Type B pancreatic cell (in vitro differentiated cells): ENCODE measurements at regions not wholly inside any gene's neighbourhood (a gene's known extent, or its start where the extent isn't known, plus 50 kb on each side); places are given as distances from the start of the nearest gene placed in this dataset.

ENCODE experiments used
- DNase-seq: peaks from one replicate; pipeline ENCODE4 v3.0.0; 2021; ENCODE audit warnings: mixed read lengths; ENCODE audit not compliant: unreplicated experiment; ENCODE audit errors: extremely low spot score
- H3K27ac Mint-ChIP-seq: 2 replicates; pipeline ENCODE4 v1.8.0; 2021; ENCODE audit warnings: mild to moderate bottlenecking, mixed read lengths
- H3K27me3 Mint-ChIP-seq: 2 replicates; pipeline ENCODE4 v1.8.0; 2021; ENCODE audit warnings: mixed read lengths
- H3K36me3 Mint-ChIP-seq: 2 replicates; pipeline ENCODE4 v1.8.0; 2021; ENCODE audit warnings: mixed read lengths
- H3K4me1 Mint-ChIP-seq: one replicate; pipeline ENCODE4 v1.8.0; 2021; ENCODE audit warnings: mixed read lengths; ENCODE audit not compliant: unreplicated experiment
- H3K4me3 Mint-ChIP-seq: 2 replicates; pipeline ENCODE4 v1.8.0; 2021; ENCODE audit warnings: mild to moderate bottlenecking, mixed read lengths
- H3K9me3 Mint-ChIP-seq: 2 replicates; pipeline ENCODE4 v1.8.0; 2021; ENCODE audit warnings: mixed read lengths
- CTCF ChIP-seq: fragments of 200-600 bp; sonication (generic); conservative IDR thresholded peaks from 2 replicates; pipeline ENCODE4 v1.5.0; 2021; ENCODE audit warnings: antibody characterized with exemption, mild to moderate bottlenecking

- no peak overlapping the region for H3K4me3 Mint-ChIP-seq
- peaks cover 4% of the 10 kb centered on the region for H3K4me1 Mint-ChIP-seq
- TF ChIP-seq CTCF: no peak
- H3K27ac Mint-ChIP-seq: no peak overlapping the region
- DNase-seq: no peak
- H3K9me3 Mint-ChIP-seq: no peaks in the 10 kb centered on the region
- H3K36me3 Mint-ChIP-seq: no peaks in the 10 kb centered on the region
- no peaks in the 10 kb centered on the region for H3K27me3 Mint-ChIP-seq
Observed at GRCh38 chr16:62661435-62661834, 625.2 kb upstream of the CDH8 start.

DNA sequence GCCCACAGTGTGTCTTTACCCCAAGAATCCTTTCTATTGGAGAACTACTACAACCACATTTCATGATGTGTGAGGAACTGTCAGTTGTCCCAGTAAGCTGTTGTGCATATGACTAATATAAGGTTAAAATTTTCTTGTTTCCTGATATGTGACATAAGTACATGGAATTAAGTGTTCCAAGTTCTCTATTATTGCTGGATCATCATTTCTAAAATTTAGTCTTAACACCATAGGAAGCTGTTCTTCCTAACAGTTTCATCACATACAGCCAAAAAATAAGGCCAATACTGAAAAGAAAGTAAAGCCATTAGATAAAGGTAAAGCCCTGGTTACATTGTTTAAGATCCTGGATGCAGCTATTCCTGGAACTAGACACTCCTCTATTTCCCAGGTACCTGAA lies 620.9 kb upstream of the CDH8 start:
- Mint-ChIP-seq H3K4me1 (no peaks in the 10 kb centered on the region), H3K9me3 (no peaks in the 10 kb centered on the region), H3K4me3 (no peak overlapping the region), H3K27ac (no peak overlapping the region), H3K27me3 (no peaks in the 10 kb centered on the region), H3K36me3 (no peaks in the 10 kb centered on the region)
- TF ChIP-seq CTCF: no peak
- no peak for DNase-seq

DNA sequence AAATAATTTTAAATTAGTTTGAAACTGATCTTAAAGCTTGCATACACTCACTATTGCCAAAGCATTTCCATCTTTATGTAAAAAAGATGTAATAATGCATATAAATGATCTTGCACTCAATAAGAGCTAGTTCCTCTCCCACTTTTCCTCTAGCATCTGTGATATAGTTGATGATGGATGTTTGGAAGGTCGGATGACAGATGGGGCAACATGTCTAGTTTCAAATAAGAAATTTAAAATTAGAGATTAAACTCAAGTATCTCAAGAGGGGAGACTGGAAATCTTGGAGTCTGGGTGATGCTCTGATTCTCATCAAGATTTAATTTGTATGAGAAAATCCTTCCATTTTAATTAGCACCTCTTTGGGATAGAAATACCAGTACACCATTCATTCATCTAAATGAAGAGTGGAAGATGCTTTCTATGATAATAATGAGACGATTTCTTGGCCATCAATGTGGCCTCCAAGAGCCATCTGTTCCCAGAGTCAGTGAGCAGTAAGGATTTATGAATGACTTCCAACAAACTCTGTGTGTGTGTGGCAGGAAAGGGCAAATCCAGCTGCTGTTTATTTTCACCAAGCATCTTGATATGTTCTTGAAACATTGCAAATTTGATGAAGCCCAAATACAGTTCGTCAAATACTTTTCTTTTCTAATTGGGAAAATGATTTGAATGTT lies 616.3 kb upstream of the CDH8 start:
- no peak overlapping the region for H3K27ac Mint-ChIP-seq
- no peak for DNase-seq
- H3K27me3 Mint-ChIP-seq: no peaks in the 10 kb centered on the region
- no peaks in the 10 kb centered on the region for H3K36me3 Mint-ChIP-seq
- no peaks in the 10 kb centered on the region for H3K4me1 Mint-ChIP-seq
- H3K4me3 Mint-ChIP-seq: no peak overlapping the region
- no peaks in the 10 kb centered on the region for H3K9me3 Mint-ChIP-seq
- no peak for TF ChIP-seq CTCF

GRCh38 chr16:62648256-62648655 lies 612.0 kb upstream of the CDH8 start:
- Mint-ChIP-seq H3K27me3 (no peaks in the 10 kb centered on the region), H3K9me3 (no peaks in the 10 kb centered on the region)

GRCh38 chr16:62644030-62644812 lies 608.0 kb upstream of the CDH8 start:
- H3K27me3 Mint-ChIP-seq: no peaks in the 10 kb centered on the region
- no peak overlapping the region for H3K4me3 Mint-ChIP-seq
- TF ChIP-seq CTCF: no peak
- no peaks in the 10 kb centered on the region for H3K36me3 Mint-ChIP-seq
- no peak for DNase-seq
- H3K4me1 Mint-ChIP-seq: peaks cover 10% of the 10 kb centered on the region
- H3K27ac Mint-ChIP-seq: no peak overlapping the region
- no peaks in the 10 kb centered on the region for H3K9me3 Mint-ChIP-seq

More at GRCh38 chr16:62648256-62648655, 612.0 kb upstream of the CDH8 start:
- DNase-seq: no peak
- Mint-ChIP-seq H3K4me1 (no peaks in the 10 kb centered on the region), H3K36me3 (no peaks in the 10 kb centered on the region), H3K4me3 (no peak overlapping the region), H3K27ac (no peak overlapping the region)
- no peak for TF ChIP-seq CTCF
